ENCODE measurements at regions not wholly inside any gene's neighbourhood (a gene's known extent, or its start where the extent isn't known, plus 50 kb on each side); places are given as distances from the start of the nearest gene placed in this dataset.

GRCh38 chr10:3366735-3367405 lies 194.3 kb upstream of the PITRM1 start:
- DNase-seq (ENCODE audit: low spot score in 2 of 2) (no peak), FAIRE-seq (peak; percentile 68)

GRCh38 chr10:3366043-3366442 lies 193.5 kb upstream of the PITRM1 start:
- no peak for FAIRE-seq
- no peak for DNase-seq (ENCODE audit: low spot score in 2 of 2)

- DNase-seq (ENCODE audit: low spot score in 2 of 2), result no peak
- FAIRE-seq, result no peak
These were observed 193.0 kb upstream of the PITRM1 start for GRCh38 chr10:3365630-3366029.

- DNase-seq (ENCODE audit: low spot score in 2 of 2), result no peak
- no peak for FAIRE-seq
These were observed 192.3 kb upstream of the PITRM1 start for GRCh38 chr10:3364768-3365480.

GRCh38 chr10:3363311-3364045 lies 190.9 kb upstream of the PITRM1 start:
- no peak for FAIRE-seq
- DNase-seq (ENCODE audit: low spot score in 2 of 2), result no peak

GRCh38 chr10:3362394-3362793 lies 189.8 kb upstream of the PITRM1 start:
- FAIRE-seq, result no peak
- no peak for DNase-seq (ENCODE audit: low spot score in 2 of 2)

GRCh38 chr10:3361640-3362039 lies 189.1 kb upstream of the PITRM1 start:
- DNase-seq (ENCODE audit: low spot score in 2 of 2) (no peak), FAIRE-seq (no peak)

- DNase-seq (ENCODE audit: low spot score in 2 of 2), result no peak
- FAIRE-seq, result no peak
These were observed 185.2 kb upstream of the PITRM1 start for GRCh38 chr10:3357737-3358136.

- DNase-seq (ENCODE audit: low spot score in 2 of 2) (no peak), FAIRE-seq (no peak)
These were observed 183.0 kb upstream of the PITRM1 start for GRCh38 chr10:3355536-3355935.

GRCh38 chr10:3354174-3354900 lies 181.8 kb upstream of the PITRM1 start:
- DNase-seq (ENCODE audit: low spot score in 2 of 2) (no peak), FAIRE-seq (no peak)

- FAIRE-seq (no peak), DNase-seq (ENCODE audit: low spot score in 2 of 2) (peak in 1 of 2 donors; percentile 16)
These were observed 180.7 kb upstream of the PITRM1 start for GRCh38 chr10:3353235-3353634.

- no peak for FAIRE-seq
- DNase-seq (ENCODE audit: low spot score in 2 of 2), result no peak
These were observed 178.2 kb upstream of the PITRM1 start for GRCh38 chr10:3350617-3351258.

GRCh38 chr10:3350205-3350604 lies 177.6 kb upstream of the PITRM1 start:
- DNase-seq (ENCODE audit: low spot score in 2 of 2) (no peak), FAIRE-seq (no peak)

GRCh38 chr10:3348564-3348963 lies 176.0 kb upstream of the PITRM1 start:
- FAIRE-seq (no peak), DNase-seq (ENCODE audit: low spot score in 2 of 2) (no peak)

- DNase-seq (ENCODE audit: low spot score in 2 of 2), result no peak
- FAIRE-seq, result no peak
These were observed 175.0 kb upstream of the PITRM1 start for GRCh38 chr10:3347413-3348182.

- FAIRE-seq, result no peak
- DNase-seq (ENCODE audit: low spot score in 2 of 2), result no peak
These were observed 174.3 kb upstream of the PITRM1 start for GRCh38 chr10:3346851-3347250.

- DNase-seq (ENCODE audit: low spot score in 2 of 2) (no peak), FAIRE-seq (no peak)
These were observed 170.2 kb upstream of the PITRM1 start for GRCh38 chr10:3342771-3343170.

- FAIRE-seq, result no peak
These were observed 167.6 kb upstream of the PITRM1 start for GRCh38 chr10:3340127-3340730.

GRCh38 chr10:3339531-3339950 lies 167.0 kb upstream of the PITRM1 start:
- FAIRE-seq, result no peak
- no peak for DNase-seq (ENCODE audit: low spot score in 2 of 2)

More at GRCh38 chr10:3340127-3340730, 167.6 kb upstream of the PITRM1 start:
- no peak for DNase-seq (ENCODE audit: low spot score in 2 of 2)

Measured in frontal cortex (tissue), 3 donors.